NCI-H1694 (cell line): ENCODE measurements at regions not wholly inside any gene's neighbourhood (a gene's known extent, or its start where the extent isn't known, plus 50 kb on each side); places are given as distances from the start of the nearest gene placed in this dataset.
"Not testable (repeated sequence)": the region's sequence is repeated elsewhere in the genome, so short reads cannot be mapped to it uniquely, and the experiment has no call there.

Experiments used
- DNase-seq: peaks from one replicate; lab custom pipeline; 2025; lab: John Stamatoyannopoulos, UW

DNA sequence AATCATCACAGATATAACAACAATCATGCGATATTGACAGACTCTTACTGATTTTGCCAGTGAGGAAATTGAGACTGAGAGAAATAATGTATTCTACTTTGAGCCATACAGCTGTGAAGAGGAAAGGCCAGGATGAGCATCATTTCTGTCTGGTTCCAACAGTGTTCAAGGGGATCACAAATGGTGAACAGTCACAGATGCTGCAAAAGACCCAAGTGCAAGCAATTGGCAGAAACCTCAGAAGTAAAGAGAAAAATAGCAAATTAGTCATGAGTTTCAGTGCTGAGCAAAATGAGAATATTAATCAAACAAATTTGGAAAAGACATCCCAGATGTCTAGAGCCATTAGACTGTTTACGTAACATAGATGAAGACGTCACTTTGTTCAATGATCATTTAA lies 114.1 kb downstream of the RAB38 start:
- no peak for DNase-seq

DNA sequence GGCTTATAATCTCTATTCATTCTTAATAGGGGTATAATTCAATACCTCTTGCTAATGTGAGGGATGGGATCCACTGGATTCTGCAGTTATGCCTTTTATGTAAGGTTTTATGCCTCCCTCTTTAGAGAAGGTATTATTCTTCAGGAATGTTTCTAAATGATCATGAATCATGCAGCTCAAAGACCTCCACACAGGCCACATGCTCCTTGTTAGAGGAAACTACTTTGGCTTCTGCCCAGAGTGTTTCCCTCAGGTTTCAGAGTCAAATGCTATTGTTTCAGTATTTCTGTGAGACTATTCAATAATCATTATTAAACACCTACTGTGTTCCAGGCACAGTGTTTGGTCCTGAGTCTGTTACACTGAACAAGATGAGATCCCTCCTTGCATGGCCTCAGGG lies 115.9 kb downstream of the RAB38 start:
- DNase-seq: no peak

DNA sequence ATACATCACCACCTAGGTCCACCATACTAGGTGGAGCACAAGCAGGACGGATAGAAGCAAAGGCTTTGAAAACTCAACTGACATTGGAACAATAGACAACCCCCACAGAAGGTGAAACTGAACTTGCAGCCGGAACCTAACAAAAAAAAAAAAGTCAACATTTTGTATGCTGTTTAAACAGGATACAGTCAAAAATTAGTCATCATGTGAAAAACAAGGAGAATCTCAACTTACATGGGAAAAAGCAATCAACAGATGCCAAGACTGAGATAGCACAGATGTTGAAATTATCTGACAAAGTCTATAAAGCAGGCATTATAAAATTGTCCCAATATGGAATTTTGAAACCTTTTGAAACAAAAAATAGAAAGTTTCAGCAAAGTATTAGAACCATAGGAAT lies 123.8 kb downstream of the RAB38 start:
- no peak for DNase-seq

DNA sequence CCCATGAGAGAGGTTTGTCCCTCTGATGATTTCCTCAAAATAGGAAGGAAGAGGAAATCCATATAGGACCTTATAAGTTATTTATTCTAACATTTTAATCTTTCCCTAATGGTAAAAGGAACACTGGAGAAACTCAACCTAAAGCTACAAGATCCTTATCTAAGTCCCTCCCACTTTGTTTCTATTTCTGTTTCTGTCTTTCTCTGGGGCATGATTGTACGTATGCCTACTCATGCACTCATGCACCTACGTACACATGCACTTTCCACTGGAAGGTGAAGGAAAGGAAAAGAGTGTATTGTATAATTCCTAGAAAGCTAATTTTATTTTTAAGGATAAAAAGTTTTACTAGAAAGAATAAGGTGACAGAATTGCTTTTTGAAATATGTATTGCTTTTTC lies 125.0 kb downstream of the RAB38 start:
- DNase-seq: no peak

DNA sequence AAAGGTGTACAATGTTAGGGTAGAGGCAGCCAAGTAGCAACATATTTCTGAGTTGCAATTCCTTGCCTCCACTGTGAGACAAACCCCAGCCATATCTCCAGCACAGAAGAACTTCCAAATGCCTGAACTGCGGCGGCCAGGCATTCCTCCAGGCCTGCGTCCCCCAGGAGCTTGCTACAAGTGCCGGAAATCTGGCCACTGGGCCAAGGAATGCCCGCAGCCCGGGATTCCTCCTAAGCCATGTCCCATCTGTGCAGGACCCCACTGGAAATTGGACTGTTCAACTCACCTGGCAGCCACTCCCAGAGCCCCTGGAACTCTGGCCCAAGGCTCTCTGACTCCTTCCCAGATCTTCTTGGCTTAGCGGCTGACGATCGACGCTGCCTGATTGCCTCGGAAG lies 130.0 kb downstream of the RAB38 start:
- DNase-seq: not testable (repeated sequence)

DNA sequence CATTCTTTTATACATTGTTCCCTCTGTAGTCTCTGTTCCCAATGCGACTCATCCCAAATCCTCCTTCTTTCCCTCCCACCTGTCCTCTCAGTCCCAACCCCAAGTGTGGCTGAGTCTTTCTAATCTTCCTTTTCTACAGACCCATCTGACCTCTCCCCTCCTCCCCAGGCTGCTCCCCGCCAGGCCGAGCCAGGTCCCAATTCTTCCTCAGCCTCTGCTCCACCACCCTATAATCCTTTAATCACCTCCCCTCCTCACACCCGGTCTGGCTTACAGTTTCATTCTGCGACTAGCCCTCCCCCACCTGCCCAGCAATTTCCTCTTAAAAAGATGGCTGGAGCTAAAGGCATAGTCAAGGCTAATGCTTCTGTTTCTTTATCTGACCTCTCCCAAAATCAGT lies 130.6 kb downstream of the RAB38 start:
- not testable (repeated sequence) for DNase-seq

DNA sequence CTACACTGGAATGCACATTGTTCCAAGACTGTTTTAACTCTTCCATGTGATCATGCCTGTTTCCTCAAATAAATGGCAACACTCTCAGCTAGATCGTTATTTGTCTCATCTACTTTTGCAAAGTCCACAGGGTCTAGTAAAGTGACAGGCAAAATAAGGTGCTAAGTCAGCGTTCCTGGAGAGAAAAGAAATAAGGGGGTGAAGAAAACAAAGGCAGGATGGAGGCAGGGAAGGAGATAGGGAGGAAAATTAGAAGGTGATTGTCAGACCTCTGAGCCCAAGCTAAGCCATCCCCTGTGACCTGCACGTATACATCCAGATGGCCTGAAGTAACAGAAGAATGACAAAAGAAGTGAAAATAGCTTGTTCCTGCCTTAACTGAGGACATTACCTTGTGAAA lies 132.1 kb downstream of the RAB38 start:
- DNase-seq: no peak

DNA sequence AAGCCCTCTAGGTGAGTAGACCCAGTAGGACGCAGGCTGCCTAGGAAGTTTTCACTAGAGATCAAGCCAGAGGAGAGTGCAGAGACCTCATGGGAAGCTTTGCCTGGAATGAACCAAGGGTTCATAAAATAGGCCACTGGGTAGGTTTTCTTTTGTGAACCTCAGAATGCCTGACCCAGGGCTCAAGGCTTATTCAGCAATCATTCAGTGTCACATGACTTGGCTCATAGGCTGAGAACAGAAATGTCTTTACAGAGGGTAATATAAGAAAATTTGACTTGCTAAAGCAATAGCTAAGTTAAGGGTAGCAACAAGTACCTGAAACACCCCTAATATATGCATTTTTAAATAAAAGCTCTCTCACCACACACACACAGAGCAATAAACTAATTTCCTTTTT lies 132.6 kb downstream of the RAB38 start:
- no peak for DNase-seq

DNA sequence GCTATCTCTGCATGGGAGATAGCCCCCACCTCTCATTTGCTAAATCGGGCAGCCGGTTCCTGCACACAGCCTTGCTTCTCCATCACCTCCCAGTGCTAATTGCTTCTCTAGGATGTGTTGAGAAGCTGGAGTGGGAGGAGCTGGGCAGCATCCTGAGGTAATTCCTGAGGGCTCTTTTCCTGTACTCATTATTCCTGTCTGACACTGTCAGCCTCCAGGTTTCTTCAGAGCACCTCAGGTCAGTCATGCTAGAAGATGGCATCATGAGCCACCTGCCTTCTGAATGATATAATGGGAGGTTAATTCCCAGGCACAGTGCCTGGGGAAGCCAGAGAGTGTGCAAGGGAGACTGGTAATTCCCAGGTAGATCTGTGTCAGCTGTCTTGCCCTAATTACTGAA lies 133.0 kb downstream of the RAB38 start:
- no peak for DNase-seq

DNA sequence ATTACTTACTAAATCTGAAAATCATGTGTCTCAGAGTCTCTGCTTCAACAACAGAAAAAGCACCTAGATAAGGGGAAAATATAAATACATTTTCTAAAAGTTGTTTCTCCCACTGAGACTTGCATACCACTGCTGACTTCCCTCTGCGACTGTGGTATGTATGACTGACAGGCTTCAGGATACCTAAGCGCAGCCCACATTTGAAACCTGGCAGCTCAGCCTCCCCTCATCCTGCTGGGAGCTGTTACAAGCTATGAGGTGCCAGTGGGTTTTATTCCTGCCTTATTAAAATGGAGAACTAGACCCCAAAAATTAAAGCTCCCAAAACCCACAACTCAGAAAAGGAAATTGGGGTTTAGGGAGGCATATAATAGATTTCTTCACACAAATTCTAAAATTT lies 133.6 kb downstream of the RAB38 start:
- no peak for DNase-seq

DNA sequence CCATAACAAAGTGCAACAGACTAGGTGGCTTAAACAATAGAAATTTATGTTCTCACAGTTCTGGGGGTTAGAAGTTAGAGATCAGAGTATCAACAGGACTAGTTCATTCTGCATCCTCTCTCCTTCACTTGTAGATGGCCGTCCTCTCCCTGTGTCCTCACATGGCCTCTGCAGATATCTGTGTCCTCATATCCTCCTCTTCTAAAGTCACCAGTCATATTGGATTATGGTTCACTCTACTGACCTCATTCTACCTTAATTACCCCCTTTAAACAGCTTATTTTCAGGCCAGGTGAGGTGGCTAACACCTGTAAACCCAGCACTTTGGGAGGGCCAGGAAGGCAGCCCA lies 135.1 kb downstream of the RAB38 start:
- DNase-seq: no peak

DNA sequence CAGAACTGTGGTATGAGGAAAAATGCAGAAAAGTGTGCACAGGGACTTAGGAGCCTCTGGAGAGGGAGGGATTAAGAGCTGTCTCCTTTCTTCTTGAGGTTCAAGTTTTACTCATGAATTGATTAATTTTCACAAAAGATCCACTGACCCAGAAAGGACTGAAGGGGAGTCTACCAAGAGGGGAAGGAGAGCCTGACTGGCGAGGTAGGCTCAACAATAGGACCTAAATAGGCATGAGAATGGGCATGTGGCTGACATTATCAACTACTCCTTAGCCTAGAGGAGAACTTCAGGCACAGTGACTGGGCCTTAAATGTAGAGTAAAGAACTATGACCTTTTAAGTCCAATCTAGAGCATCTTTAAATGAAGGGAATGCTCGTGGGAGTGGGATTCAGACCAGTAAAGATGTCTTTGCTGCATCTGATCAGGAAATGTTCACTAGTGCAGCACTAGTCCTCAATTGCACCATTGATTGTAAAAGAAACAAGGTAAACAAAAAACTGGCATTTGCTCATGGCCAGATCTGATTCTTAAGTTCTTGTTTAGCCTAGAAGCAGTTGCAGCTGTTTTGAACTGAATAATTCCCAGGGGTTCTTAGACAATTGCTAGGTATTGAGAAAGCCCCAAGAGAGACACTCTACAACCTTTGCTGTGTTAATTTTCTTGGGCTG lies 135.6 kb downstream of the RAB38 start:
- no peak for DNase-seq

DNA sequence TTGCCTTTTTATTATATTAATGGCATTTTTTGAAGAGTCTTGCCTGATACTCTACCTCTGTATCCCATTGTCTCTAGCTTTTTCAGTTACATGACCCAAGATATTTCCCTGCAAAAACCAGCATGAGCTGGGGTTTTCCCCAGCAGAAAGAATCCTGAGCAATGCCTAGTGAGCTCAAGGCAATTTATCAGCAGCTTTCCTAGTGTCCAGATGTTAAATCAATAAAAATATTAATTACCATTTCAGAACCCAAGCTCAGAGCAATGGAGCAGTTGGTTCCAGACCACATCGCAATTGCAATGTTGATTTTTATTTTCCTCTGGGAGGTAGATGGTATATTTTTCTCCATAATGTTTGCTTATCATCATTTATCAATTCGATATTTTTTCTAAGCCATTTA lies 137.2 kb downstream of the RAB38 start:
- DNase-seq: no peak

DNA sequence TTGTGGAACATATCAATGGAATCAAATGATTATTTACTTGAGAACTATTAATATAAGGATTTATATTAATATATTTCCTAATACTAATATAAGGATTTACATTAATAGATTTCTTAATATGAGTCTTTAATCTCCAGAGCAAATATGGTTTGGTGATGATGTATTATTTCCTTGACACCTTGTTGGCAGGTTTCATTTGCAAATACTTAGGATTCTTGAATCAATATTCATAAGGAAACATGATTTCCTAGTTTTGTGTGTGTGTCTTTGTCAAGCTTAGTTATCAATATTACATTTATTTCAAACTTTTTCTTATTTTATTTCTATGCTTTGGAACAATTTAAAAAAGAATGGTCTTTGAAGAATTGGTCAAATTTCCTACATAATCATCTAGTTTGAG lies 138.5 kb downstream of the RAB38 start:
- DNase-seq: no peak

DNA sequence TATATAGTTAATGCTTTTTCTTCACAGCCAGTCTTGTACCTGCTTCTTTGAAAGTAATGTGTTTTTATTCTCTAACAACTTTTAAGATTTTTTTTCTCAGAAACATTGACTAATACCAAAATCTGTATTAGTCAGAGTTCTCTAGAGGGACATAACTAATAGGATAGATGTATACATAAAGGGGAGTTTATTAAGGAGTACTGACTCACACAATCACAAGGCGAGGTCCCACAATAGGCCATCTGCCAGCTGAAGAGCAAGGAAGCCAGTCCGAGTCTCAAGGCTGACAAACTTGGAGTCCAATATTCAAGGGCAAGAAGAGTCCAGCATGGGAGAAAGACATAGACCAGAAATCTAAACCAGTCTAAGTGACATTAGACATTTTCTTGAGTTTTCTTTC lies 140.0 kb downstream of the RAB38 start:
- DNase-seq: no peak

DNA sequence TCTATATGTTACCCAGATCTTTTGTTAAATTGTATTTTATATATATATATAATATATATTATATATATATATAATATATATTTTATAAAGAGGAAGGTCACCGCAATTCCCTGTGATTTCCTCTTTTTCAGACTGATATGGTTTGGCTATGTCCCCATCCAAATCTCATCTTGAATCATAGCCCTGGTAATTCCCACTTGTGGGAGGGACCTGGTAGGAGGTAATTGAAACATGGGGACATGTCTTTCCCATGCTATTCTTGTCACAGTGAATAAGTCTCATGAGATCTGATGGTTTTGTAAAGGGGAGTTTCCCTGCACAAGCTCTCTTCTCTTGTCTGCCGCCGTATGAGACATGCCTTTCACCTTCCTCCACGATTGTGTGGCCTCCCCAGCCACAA lies 157.6 kb downstream of the RAB38 start:
- no peak for DNase-seq

DNA sequence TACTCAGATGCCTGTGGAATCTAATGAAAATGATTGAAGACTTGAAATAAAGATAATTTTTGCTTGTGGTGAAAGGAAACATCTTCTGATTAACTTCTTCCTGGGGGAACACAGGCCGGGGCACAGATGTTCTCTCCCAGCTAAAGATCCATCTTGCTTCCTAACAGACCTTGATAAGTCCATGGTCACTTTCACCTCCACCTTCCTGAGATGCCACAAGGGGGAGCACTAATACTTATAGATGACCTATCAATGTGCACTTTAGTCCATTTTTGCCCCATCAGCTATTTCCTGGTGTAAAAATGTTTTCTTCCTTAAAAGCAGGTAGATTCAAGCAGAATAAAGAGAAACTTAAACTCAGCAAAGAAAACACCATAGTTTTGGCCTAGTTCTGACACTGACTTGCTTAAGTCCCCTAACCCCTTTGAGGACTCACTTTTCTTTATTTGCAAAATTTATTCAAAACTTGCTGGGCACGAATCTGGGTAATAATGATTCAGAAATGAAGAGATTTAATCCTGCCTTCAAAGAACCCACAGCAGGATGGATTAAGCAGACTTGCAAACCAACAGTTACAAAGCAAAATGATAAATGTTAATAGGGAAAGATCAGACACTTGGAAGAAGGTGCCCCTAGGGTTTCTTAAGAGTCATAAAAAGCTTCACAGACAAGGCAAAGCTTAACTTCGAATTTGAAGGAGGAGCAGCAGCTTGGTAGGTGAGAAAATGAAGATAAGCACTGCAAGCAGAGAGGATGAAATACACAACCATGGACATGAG lies 158.7 kb downstream of the RAB38 start:
- peak; percentile 74 for DNase-seq

DNA sequence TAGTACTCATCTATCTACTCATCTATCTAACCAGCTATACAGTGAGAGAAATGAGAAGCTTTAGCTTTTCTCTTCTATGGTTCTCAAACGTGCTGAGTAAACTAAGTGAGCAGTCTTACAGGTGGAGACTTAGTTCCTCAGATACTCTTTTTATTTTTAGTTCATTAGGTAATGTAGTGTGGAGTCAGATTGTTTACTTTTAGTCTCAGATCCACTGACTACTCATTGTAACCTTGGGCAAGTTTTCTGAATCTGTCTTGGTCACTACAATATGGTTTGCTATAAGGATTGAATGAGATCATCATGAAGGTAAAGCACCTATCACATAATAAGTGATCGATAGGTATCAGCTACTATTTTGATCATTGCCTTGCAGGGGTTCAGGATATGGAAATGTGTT lies 160.1 kb downstream of the RAB38 start:
- DNase-seq: no peak

DNA sequence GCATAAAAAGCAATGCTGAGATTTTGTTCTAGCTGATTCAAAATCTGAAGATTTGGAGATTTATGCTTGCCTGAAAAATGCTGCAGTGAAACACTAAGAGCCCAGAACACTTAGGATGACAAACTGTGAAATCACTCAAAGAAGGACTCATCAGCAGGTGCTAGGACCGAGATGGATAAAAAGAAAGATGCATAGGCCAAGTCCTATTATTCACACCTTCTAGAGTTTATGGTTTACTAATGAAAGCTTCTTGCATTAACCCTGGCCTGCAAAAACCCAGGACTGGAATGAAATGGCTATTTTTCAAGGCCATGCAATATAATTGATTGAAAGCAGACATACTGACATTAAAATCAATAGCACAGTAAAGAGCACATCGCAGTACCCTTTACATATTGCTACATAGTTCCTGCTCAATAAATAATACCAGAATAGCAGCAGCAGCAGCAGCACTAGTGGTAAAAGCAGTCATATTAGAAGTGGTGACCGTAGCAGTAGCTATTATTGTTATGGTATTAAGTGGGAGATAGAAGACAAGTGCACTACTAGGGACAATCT lies 161.7 kb downstream of the RAB38 start:
- no peak for DNase-seq

DNA sequence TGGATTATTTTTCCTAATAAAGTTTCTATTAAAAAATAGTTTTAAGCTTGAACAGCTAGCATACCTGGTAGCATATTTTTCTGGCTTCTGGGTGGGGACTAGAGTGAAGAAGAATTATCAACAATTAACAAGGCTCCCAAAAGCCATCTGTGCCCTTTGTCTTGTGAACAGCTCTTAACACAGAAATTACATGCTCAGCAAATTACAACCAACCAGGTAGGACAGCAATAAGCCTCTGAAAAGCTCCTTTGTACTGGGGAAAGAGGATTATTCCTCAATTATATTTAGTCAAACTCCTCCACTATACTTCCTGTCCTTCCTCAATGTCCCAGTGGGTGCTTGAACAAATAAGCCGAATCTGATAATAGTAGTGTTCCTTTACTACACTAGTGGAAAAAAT lies 162.8 kb downstream of the RAB38 start:
- DNase-seq: no peak

DNA sequence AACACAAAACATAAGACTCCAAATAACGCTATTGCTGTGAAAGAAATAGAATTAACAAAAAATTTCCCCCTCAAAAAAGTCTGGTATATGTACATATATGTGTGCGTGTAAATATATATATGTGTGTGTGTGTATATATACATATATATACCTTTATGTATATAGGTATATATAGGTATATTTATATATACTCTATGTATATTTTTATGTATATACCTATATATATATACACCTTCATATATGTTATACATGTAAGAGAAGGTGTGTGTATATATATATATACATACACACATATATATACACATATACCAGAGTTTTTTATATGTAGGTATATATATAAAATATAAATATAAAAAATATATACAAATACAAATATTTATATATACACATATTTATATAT lies 199.2 kb downstream of the RAB38 start:
- no peak for DNase-seq

DNA sequence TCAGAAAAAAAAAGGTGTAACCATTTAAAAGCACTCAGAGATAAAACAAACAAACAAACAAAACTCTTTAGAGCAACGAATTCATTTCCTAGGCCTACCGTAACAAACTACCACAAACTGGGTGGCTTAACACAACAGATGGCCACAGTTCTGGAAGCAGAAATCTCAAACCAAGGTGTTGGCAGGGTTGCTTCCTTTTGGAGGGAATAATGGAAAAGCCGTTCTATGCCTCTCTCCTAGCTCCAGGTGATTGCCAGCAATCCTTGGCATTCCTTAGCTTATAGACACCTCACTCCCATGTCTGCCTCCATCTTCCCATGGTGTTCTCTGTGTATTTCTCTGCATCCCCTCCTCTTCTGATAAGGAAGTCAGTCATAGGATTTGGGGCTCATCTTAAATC lies 200.4 kb downstream of the RAB38 start:
- no peak for DNase-seq

DNA sequence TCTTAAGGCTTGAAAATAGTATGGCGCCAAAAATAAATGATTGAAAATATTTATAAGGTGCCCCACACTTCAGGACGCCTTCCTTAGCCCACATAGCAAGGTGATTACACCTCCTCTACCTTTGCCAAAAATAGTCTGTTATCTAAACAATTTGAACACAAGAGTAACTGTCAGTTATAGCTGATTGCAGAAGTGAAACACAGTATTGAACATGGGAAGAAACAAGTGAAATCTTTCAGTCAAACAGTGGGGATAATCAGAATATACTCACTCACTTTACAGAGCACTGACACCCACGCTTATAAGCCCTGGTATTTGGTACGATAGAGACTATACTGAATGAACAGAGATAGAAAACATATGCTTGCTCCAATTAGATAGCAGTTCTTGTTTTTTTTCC lies 203.1 kb downstream of the RAB38 start:
- no peak for DNase-seq

DNA sequence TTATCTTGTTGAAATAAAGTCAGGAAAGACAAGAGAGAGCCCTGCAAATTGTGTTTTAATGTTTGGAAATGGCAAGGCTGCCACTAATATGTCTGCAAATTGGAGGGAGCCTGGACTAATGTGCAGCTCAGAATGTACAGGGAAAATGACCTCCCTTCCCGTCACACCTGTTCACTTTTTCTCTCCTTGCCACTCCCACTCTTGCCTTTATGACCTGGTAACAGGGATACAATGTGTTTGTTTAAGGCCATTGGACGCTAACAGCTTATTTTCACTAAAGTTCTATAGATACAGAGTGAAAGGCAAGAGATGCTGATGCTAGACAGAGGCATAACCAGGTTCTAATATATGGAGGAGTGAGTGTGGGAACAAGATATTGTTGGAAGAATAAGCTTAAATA lies 203.9 kb downstream of the RAB38 start:
- DNase-seq: no peak
